GM12878 (cell line): ENCODE measurements at regions not wholly inside any gene's neighbourhood (a gene's known extent, or its start where the extent isn't known, plus 50 kb on each side); places are given as distances from the start of the nearest gene placed in this dataset.

Source experiments
- BACH1 ChIP-seq: fragments of 450-650 bp; IDR thresholded peaks from 2 replicates; pipeline ENCODE4 v1.6.1; 2017; ENCODE audit warnings: mild to moderate bottlenecking, borderline replicate concordance
- CBX3 ChIP-seq: fragments of 200-600 bp; sonication (generic); IDR thresholded peaks from 2 replicates; pipeline ENCODE4 v1.6.1; 2016; ENCODE audit warnings: low read depth, borderline replicate concordance
- CHD2 ChIP-seq: IDR thresholded peaks from 2 replicates; pipeline ENCODE4 v1.6.1; 2011; ENCODE audit warnings: low read depth, low read length, improper control_type of control experiment, borderline replicate concordance
- DPF2 ChIP-seq: fragments of 450-650 bp; IDR thresholded peaks from 2 replicates; pipeline ENCODE4 v1.6.1; 2017; ENCODE audit warnings: mild to moderate bottlenecking
- ETV6 ChIP-seq, 2 experiments: fragments of 450-650 bp in 1 of 2; IDR thresholded peaks in 1 of 2; conservative IDR thresholded peaks in 1 of 2; 2 replicates each; pipeline ENCODE4 v1.6.1; 2014; ENCODE audit warnings: antibody characterized with exemption in 1 of 2, borderline replicate concordance in 1 of 2, low read depth in 1 of 2, mild to moderate bottlenecking in 1 of 2, moderate library complexity in 1 of 2
- JUNB ChIP-seq: IDR thresholded peaks from 2 replicates; pipeline ENCODE4 v1.6.1; 2016; ENCODE audit warnings: antibody characterized with exemption, mild to moderate bottlenecking
- LARP7 ChIP-seq: fragments of 450-650 bp; IDR thresholded peaks from 2 replicates; pipeline ENCODE4 v1.6.1; 2017; ENCODE audit warnings: mild to moderate bottlenecking
- MEF2B ChIP-seq: fragments of 450-650 bp; IDR thresholded peaks from 2 replicates; pipeline ENCODE4 v1.6.1; 2018; ENCODE audit warnings: mild to moderate bottlenecking, moderate library complexity; ENCODE audit not compliant: partially characterized antibody, poor library complexity, severe bottlenecking
- MYC ChIP-seq: IDR thresholded peaks from 2 replicates; pipeline ENCODE4 v1.6.1; 2011; ENCODE audit warnings: mild to moderate bottlenecking, low read length, moderate library complexity, inconsistent platforms; ENCODE audit not compliant: insufficient read depth, insufficient replicate concordance, insufficient read length, severe bottlenecking
- NFYA ChIP-seq: IDR thresholded peaks from 2 replicates; pipeline ENCODE4 v1.6.1; 2011; ENCODE audit warnings: low read depth, mild to moderate bottlenecking, low read length, improper control_type of control experiment, borderline replicate concordance
- POLR2A ChIP-seq: IDR thresholded peaks from 2 replicates; pipeline ENCODE4 v1.6.1; 2011; ENCODE audit warnings: low read depth, mild to moderate bottlenecking, low read length
- RB1 ChIP-seq: fragments of 450-650 bp; formaldehyde crosslinking; IDR thresholded peaks from 2 replicates; pipeline ENCODE4 v1.6.1; 2017; ENCODE audit warnings: mild to moderate bottlenecking, borderline replicate concordance
- SREBF1 ChIP-seq: IDR thresholded peaks from 2 replicates; pipeline ENCODE4 v1.6.1; 2012; ENCODE audit warnings: mild to moderate bottlenecking, low read length
- SREBF2 ChIP-seq: IDR thresholded peaks from 2 replicates; pipeline ENCODE4 v1.6.1; 2012; ENCODE audit warnings: mild to moderate bottlenecking, low read length
- SUZ12 ChIP-seq: fragments of 200-600 bp; sonication (generic); IDR thresholded peaks from one replicate; pipeline ENCODE4 v1.6.1; 2018; ENCODE audit warnings: antibody characterized with exemption, mild to moderate bottlenecking; ENCODE audit not compliant: unreplicated experiment
- TCF3 ChIP-seq: IDR thresholded peaks from 2 replicates; pipeline ENCODE4 v1.6.1; 2012; ENCODE audit warnings: low read depth, mild to moderate bottlenecking, low read length, borderline replicate concordance; ENCODE audit not compliant: insufficient read depth
- ZSCAN29 ChIP-seq: fragments of 450-650 bp; IDR thresholded peaks from 2 replicates; pipeline ENCODE4 v1.6.1; 2017; ENCODE audit warnings: mild to moderate bottlenecking, moderate library complexity
- TF ChIP-seq, protein P1 (sequence below): IDR thresholded peaks from 2 replicates; pipeline ENCODE4 v1.6.1; 2011; ENCODE audit warnings: mild to moderate bottlenecking, low read depth, low read length, moderate library complexity; ENCODE audit not compliant: insufficient replicate concordance
- TF ChIP-seq, protein P2 (sequence below): fragments of 450-650 bp; IDR thresholded peaks from 2 replicates; pipeline ENCODE4 v1.6.1; 2017; ENCODE audit warnings: mild to moderate bottlenecking, low read depth, inconsistent platforms; ENCODE audit not compliant: poor library complexity, severe bottlenecking
- TF ChIP-seq, protein P3 (sequence below): IDR thresholded peaks from 2 replicates; pipeline ENCODE4 v1.6.1; 2012; ENCODE audit warnings: improper control_type of control experiment, low read depth, low read length; ENCODE audit not compliant: insufficient replicate concordance
- TF ChIP-seq, protein P4 (sequence below): IDR thresholded peaks from 2 replicates; pipeline ENCODE4 v1.6.1; 2011; ENCODE audit warnings: borderline replicate concordance, low read depth, mild to moderate bottlenecking, moderate library complexity, mixed read lengths, low read length; ENCODE audit not compliant: insufficient read depth; ENCODE audit errors: extremely low read length

DNA sequence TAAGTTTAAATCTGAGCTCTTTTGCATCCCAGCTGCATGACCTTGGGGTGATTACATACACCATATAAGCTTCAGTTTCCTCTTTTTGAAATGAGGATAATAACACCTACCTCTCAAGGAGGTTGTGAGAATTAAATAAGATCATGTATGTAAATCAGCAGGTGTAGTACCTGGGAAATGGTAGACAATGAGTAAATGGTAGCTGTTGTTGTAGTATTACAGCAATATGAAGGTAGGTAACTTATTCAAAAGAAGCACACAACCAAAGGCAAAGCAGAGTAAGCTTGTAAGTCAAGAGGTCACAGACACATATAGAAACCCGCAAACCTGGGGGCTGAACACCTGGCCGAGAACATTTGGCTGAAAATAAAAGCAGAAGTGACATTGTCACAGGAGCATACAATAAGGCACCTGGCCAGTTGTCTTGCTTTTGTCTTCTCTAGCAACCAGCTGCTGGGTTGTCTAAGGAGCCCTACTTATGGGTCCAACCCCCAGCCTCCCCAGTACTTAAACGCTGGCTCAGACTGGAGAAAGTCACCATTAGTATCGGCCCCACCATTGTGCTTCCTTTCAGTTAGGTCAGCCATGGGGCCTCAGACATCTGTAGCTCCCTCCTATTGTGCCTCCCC, 203.6 kb upstream of the MKLN1 start (continued):
- peak; percentile 100 for TF ChIP-seq TCF3
- TF ChIP-seq NFYA: no peak
- TF ChIP-seq MEF2B: peak; percentile 89
- peak; percentile 90; the same call in 1 of the 2 replicates for TF ChIP-seq DPF2
- no peak for TF ChIP-seq ZSCAN29
- TF ChIP-seq ETV6 (conservative IDR thresholded peaks at IDR 0.05 in 1 of 2, IDR thresholded peaks at IDR 0.05 in 1 of 2; ENCODE audit: borderline replicate concordance in 1 of 2, low read depth in 1 of 2): peak in 1 of 2 experiments; percentile 76; a peak in 1 of 4 replicates
- no peak for TF ChIP-seq SREBF2
- TF ChIP-seq MYC: no peak
- TF ChIP-seq, protein P1, sequence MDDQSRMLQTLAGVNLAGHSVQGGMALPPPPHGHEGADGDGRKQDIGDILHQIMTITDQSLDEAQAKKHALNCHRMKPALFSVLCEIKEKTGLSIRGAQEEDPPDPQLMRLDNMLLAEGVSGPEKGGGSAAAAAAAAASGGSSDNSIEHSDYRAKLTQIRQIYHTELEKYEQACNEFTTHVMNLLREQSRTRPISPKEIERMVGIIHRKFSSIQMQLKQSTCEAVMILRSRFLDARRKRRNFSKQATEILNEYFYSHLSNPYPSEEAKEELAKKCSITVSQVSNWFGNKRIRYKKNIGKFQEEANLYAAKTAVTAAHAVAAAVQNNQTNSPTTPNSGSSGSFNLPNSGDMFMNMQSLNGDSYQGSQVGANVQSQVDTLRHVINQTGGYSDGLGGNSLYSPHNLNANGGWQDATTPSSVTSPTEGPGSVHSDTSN: peak; percentile 38
- TF ChIP-seq, protein P2, sequence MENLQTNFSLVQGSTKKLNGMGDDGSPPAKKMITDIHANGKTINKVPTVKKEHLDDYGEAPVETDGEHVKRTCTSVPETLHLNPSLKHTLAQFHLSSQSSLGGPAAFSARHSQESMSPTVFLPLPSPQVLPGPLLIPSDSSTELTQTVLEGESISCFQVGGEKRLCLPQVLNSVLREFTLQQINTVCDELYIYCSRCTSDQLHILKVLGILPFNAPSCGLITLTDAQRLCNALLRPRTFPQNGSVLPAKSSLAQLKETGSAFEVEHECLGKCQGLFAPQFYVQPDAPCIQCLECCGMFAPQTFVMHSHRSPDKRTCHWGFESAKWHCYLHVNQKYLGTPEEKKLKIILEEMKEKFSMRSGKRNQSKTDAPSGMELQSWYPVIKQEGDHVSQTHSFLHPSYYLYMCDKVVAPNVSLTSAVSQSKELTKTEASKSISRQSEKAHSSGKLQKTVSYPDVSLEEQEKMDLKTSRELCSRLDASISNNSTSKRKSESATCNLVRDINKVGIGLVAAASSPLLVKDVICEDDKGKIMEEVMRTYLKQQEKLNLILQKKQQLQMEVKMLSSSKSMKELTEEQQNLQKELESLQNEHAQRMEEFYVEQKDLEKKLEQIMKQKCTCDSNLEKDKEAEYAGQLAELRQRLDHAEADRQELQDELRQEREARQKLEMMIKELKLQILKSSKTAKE: peak; percentile 98
- TF ChIP-seq SUZ12: no peak
- peak; percentile 62 for TF ChIP-seq CHD2
- TF ChIP-seq CBX3: no peak
- TF ChIP-seq JUNB: peak; percentile 46
- TF ChIP-seq, protein P3, sequence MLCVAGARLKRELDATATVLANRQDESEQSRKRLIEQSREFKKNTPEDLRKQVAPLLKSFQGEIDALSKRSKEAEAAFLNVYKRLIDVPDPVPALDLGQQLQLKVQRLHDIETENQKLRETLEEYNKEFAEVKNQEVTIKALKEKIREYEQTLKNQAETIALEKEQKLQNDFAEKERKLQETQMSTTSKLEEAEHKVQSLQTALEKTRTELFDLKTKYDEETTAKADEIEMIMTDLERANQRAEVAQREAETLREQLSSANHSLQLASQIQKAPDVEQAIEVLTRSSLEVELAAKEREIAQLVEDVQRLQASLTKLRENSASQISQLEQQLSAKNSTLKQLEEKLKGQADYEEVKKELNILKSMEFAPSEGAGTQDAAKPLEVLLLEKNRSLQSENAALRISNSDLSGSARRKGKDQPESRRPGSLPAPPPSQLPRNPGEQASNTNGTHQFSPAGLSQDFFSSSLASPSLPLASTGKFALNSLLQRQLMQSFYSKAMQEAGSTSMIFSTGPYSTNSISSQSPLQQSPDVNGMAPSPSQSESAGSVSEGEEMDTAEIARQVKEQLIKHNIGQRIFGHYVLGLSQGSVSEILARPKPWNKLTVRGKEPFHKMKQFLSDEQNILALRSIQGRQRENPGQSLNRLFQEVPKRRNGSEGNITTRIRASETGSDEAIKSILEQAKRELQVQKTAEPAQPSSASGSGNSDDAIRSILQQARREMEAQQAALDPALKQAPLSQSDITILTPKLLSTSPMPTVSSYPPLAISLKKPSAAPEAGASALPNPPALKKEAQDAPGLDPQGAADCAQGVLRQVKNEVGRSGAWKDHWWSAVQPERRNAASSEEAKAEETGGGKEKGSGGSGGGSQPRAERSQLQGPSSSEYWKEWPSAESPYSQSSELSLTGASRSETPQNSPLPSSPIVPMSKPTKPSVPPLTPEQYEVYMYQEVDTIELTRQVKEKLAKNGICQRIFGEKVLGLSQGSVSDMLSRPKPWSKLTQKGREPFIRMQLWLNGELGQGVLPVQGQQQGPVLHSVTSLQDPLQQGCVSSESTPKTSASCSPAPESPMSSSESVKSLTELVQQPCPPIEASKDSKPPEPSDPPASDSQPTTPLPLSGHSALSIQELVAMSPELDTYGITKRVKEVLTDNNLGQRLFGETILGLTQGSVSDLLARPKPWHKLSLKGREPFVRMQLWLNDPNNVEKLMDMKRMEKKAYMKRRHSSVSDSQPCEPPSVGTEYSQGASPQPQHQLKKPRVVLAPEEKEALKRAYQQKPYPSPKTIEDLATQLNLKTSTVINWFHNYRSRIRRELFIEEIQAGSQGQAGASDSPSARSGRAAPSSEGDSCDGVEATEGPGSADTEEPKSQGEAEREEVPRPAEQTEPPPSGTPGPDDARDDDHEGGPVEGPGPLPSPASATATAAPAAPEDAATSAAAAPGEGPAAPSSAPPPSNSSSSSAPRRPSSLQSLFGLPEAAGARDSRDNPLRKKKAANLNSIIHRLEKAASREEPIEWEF: no peak
- no peak for TF ChIP-seq RB1
- peak; percentile 60; the same call in 1 of the 2 replicates for TF ChIP-seq POLR2A
- TF ChIP-seq SREBF1: no peak
- TF ChIP-seq LARP7: no peak
- TF ChIP-seq BACH1: peak; percentile 59; the same call in 1 of the 2 replicates
- TF ChIP-seq, protein P4, sequence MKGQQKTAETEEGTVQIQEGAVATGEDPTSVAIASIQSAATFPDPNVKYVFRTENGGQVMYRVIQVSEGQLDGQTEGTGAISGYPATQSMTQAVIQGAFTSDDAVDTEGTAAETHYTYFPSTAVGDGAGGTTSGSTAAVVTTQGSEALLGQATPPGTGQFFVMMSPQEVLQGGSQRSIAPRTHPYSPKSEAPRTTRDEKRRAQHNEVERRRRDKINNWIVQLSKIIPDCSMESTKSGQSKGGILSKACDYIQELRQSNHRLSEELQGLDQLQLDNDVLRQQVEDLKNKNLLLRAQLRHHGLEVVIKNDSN: no peak
